DND-41 (cell line): ENCODE measurements at regions not wholly inside any gene's neighbourhood (a gene's known extent, or its start where the extent isn't known, plus 50 kb on each side); places are given as distances from the start of the nearest gene placed in this dataset.

ENCODE experiments used
- ATAC-seq: fragments of 200-7000 bp; cut with Tn5 transposase; 3 replicates; pipeline ENCODE4 v1.9.1; 2021; ENCODE audit warnings: low read depth; ENCODE audit not compliant: insufficient read depth
- DNase-seq: peaks from one replicate; pipeline ENCODE4 v3.0.0-alpha.2; 2020
- H2AFZ ChIP-seq: 2 replicates; pipeline ENCODE4 v1.6.0; 2012; ENCODE audit warnings: low read depth, low read length
- H3K27ac ChIP-seq: 2 replicates; pipeline ENCODE4 v1.5.1; 2012; ENCODE audit warnings: low read length, inconsistent platforms
- H3K27me3 ChIP-seq: fragments of 200-600 bp; sonication (generic); 2 replicates; pipeline ENCODE4 v1.6.0; 2012; ENCODE audit warnings: low read length, mild to moderate bottlenecking, inconsistent platforms; ENCODE audit not compliant: insufficient read depth, poor library complexity
- H3K36me3 ChIP-seq: 2 replicates; pipeline ENCODE4 v1.5.1; 2012; ENCODE audit warnings: low read length, inconsistent platforms; ENCODE audit not compliant: insufficient read depth
- H3K4me1 ChIP-seq: 2 replicates; pipeline ENCODE4 v1.5.1; 2012; ENCODE audit warnings: mild to moderate bottlenecking, low read length; ENCODE audit not compliant: insufficient read depth
- H3K4me2 ChIP-seq: 2 replicates; pipeline ENCODE4 v1.6.0; 2012; ENCODE audit warnings: mild to moderate bottlenecking, moderate library complexity, low read length, inconsistent platforms; ENCODE audit not compliant: insufficient read depth
- H3K4me3 ChIP-seq, 2 experiments: fragments of 200-600 bp in 1 of 2; shearing (Covaris generic) in 1 of 2; 2 replicates each; pipeline ENCODE4 v1.5.1; 2012 to 2016; ENCODE audit warnings: inconsistent platforms in 2 of 2, low read length in 2 of 2, mild to moderate bottlenecking in 2 of 2, low read depth in 1 of 2, moderate library complexity in 1 of 2
- H3K79me2 ChIP-seq: 2 replicates; pipeline ENCODE4 v1.6.0; 2012; ENCODE audit warnings: low read length, inconsistent platforms; ENCODE audit not compliant: insufficient read depth
- H3K9ac ChIP-seq: 2 replicates; pipeline ENCODE4 v1.6.0; 2012; ENCODE audit warnings: low read depth, mild to moderate bottlenecking, inconsistent platforms, low read length, moderate library complexity
- H3K9me3 ChIP-seq: 2 replicates; pipeline ENCODE4 v1.5.1; 2012; ENCODE audit warnings: low read length, moderate library complexity, mild to moderate bottlenecking, inconsistent platforms; ENCODE audit not compliant: insufficient read depth, severe bottlenecking
- H4K20me1 ChIP-seq: 2 replicates; pipeline ENCODE4 v1.6.0; 2012; ENCODE audit warnings: low read length; ENCODE audit not compliant: insufficient read depth
- EZH2 ChIP-seq: IDR thresholded peaks from 3 replicates; pipeline ENCODE4 v1.6.1; 2012; ENCODE audit warnings: borderline replicate concordance, low read depth, mild to moderate bottlenecking, moderate library complexity, low read length, inconsistent platforms; ENCODE audit not compliant: severe bottlenecking
- TF ChIP-seq, protein P1 (sequence below): IDR thresholded peaks from 2 replicates; pipeline ENCODE4 v1.5.1; 2012; ENCODE audit warnings: borderline replicate concordance, low read length, moderate library complexity, mild to moderate bottlenecking; ENCODE audit not compliant: poor library complexity, severe bottlenecking; ENCODE audit errors: extremely low read depth

DNA sequence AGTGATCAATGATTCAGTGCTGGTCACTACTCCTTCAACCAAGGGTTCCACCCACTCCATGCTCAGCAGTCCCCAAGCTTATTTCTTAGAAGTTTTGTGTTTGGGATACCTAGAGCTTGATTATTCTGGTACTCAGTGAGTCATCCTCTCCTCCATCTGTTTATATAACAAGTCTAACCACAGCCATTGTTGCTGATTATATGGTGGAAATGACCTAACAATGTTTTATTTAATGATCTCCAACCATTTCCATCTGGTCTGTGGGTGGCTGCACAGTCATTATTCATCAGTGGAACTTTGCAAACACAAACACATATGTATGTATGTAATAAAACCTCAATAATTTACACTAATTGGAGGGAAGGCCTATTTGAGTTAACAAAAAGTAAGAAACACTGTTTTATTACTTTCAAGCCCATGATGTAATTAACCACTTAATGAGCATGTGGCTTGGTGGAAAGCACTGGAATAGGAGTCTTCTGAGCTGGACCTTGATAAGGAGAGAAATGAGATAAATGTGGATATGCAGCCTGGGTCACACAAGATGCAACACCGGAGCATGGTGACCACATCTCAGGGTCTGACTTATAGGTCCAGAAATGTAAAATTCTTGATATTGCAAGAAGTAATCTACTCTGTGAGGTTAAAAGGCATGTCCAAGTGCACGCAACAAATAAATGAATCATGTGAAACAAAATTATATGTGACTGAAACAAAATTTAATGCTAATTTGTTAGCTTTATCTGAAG, 99.0 kb upstream of the WLS start:
- TF ChIP-seq, protein P1, sequence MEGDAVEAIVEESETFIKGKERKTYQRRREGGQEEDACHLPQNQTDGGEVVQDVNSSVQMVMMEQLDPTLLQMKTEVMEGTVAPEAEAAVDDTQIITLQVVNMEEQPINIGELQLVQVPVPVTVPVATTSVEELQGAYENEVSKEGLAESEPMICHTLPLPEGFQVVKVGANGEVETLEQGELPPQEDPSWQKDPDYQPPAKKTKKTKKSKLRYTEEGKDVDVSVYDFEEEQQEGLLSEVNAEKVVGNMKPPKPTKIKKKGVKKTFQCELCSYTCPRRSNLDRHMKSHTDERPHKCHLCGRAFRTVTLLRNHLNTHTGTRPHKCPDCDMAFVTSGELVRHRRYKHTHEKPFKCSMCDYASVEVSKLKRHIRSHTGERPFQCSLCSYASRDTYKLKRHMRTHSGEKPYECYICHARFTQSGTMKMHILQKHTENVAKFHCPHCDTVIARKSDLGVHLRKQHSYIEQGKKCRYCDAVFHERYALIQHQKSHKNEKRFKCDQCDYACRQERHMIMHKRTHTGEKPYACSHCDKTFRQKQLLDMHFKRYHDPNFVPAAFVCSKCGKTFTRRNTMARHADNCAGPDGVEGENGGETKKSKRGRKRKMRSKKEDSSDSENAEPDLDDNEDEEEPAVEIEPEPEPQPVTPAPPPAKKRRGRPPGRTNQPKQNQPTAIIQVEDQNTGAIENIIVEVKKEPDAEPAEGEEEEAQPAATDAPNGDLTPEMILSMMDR: no peak
- no peak for TF ChIP-seq EZH2
- Histone ChIP-seq H3K9me3 (no peaks in the 10 kb centered on the region), H3K79me2 (no peaks in the 10 kb centered on the region), H2AFZ (no peak overlapping the region), H4K20me1 (no peaks in the 10 kb centered on the region), H3K36me3 (no peaks in the 10 kb centered on the region), H3K27me3 (peaks cover 6% of the 10 kb centered on the region), H3K9ac (no peak overlapping the region), H3K4me1 (no peaks in the 10 kb centered on the region), H3K4me3 (no peak overlapping the region), H3K4me2 (no peak overlapping the region), H3K27ac (no peak overlapping the region)
- DNase-seq (no peak), ATAC-seq (no peak)

DNA sequence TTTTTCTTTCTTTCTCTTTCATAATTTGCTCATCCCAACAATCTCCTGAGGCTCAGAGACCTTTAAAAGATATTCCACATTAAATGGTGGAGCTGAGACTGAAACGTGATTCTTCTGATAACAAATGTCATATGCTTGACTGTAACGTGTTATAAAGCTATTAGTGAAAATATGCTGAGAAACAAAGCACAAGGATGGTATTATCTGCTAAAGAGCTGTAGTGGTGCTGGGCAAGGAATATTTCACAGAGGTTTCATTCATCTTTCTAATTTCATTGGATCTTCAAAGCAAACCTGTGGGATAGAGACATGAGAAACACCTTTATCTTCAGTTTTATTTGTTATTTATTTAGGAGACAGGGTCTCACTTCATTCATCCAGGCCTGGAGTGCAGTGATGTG, 98.1 kb upstream of the WLS start:
- no peak for DNase-seq
- no peaks in the 10 kb centered on the region for H4K20me1 ChIP-seq
- ATAC-seq: no peak

DNA sequence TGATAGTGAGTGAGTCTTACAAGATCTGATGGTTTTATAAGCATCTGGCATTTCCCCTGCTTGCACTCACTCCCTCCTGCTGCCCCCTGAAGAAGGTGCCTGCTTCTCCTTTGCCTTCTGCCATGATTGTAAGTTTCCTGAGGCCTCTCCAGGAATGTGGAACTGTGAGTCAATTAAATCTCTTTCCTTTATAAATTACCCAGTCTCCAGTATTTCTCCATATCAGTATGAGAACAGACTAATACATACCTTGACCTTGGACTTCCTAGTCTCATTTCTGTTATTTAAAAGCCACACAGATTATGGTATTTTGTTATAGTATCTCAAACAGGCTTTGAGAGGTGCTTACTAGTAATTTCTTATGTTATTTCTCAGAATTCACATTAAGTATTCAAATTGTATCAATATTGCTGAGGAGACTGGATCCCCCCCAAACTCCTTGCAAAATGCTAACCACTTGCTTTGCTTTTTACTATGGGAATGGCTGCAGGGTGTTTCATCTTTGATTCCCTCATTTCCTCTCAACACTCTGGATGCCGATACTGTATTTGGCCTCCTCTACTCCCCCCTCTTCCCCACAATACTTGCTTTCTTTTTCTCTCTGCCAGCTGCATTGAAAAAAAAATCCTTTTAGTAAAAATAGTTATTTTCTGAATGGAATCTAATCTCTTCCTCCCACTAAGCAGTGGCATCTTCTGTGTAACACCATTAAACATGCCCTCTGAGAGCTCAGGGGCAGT, 96.9 kb upstream of the WLS start:
- H3K4me2 ChIP-seq: no peak overlapping the region
- TF ChIP-seq EZH2: no peak
- TF ChIP-seq, protein P1: no peak
- no peak overlapping the region for H3K9ac ChIP-seq
- H3K36me3 ChIP-seq: no peaks in the 10 kb centered on the region
- no peak for ATAC-seq
- no peak overlapping the region for H3K27ac ChIP-seq
- H3K27me3 ChIP-seq: peaks cover 6% of the 10 kb centered on the region
- no peak overlapping the region for H3K4me3 ChIP-seq
- no peak overlapping the region for H2AFZ ChIP-seq
- H3K9me3 ChIP-seq: no peaks in the 10 kb centered on the region
- H3K79me2 ChIP-seq: no peaks in the 10 kb centered on the region
- no peaks in the 10 kb centered on the region for H3K4me1 ChIP-seq
- DNase-seq: no peak
- H4K20me1 ChIP-seq: no peaks in the 10 kb centered on the region

More for the DNA sequence above, 98.1 kb upstream of the WLS start:
- Histone ChIP-seq H3K4me3 (no peak overlapping the region), H3K4me1 (no peaks in the 10 kb centered on the region), H3K36me3 (no peaks in the 10 kb centered on the region), H3K27me3 (peaks cover 6% of the 10 kb centered on the region), H3K9ac (no peak overlapping the region), H2AFZ (no peak overlapping the region), H3K4me2 (no peak overlapping the region), H3K9me3 (no peaks in the 10 kb centered on the region), H3K27ac (no peak overlapping the region), H3K79me2 (no peaks in the 10 kb centered on the region)
- TF ChIP-seq, protein P1: no peak
- no peak for TF ChIP-seq EZH2
